ENCODE measurements at regions not wholly inside any gene's neighbourhood (a gene's known extent, or its start where the extent isn't known, plus 50 kb on each side); places are given as distances from the start of the nearest gene placed in this dataset.

DNA sequence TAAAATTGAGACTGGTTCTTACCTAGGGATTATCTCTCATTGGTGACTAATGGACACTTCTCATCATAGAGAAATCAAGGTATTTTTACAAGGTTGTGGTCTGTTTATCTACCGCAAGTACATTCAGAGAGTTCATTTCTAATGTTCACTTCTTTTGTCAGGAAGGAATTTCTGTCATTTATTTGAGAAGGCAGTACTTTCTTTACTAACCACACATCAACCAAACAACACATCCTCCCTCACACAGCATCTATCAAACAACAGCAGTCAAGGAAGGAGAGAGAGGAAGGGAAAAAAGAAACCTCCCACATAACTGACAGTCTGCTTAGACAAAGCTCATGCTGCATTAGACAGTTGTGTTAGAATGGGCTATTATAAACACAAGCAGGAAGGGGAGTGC, 182.3 kb upstream of the KLF12 start:
- no peaks in the 10 kb centered on the region for H3K79me1 ChIP-seq (ENCODE audit: low read depth, low read length)
- H3K18ac ChIP-seq (ENCODE audit: extremely low read depth, low read length): no peak overlapping the region
- H4K5ac ChIP-seq (ENCODE audit: insufficient read length, low read depth, low read length): no peak overlapping the region
- H2BK120ac ChIP-seq (replicated peaks; ENCODE audit: low read depth, low read length): no peak overlapping the region
- H3K23me2 ChIP-seq (ENCODE audit: low read depth, low read length): no peaks in the 10 kb centered on the region
- no peak overlapping the region for H3K4me3 ChIP-seq (ENCODE audit: extremely low read depth in 1 of 4, insufficient read depth in 2 of 4, low read depth in 3 of 4, low read length in 4 of 4)
- H3K23ac ChIP-seq (ENCODE audit: insufficient read length): no peak overlapping the region
- ChIA-PET POLR2A (ENCODE audit: partially characterized antibody) (no interaction called here), CTCF (ENCODE audit: partially characterized antibody) (interaction anchor here (0.7 to 1.2 kb wide), 2 partner anchors 9 to 900 kb away, joined by 3 to 5 read pairs; no protein-coding TSS in a partner anchor)
- no peak for DNase-seq (ENCODE audit: low read depth in 1 of 2, low spot score in 2 of 2)
- no peaks in the 10 kb centered on the region for H4K20me1 ChIP-seq (replicated peaks in 1 of 2; ENCODE audit: control insufficient read depth in 1 of 2, insufficient read depth in 2 of 2, low read length in 2 of 2)
- no peak for FAIRE-seq
- H4K91ac ChIP-seq (replicated peaks; ENCODE audit: insufficient read length, low read length): no peak overlapping the region
- H2BK20ac ChIP-seq (ENCODE audit: low read length): no peak overlapping the region
- no peak overlapping the region for H4K8ac ChIP-seq (ENCODE audit: extremely low read depth, insufficient read depth, low read length)
- no peaks in the 10 kb centered on the region for H3K36me3 ChIP-seq (ENCODE audit: control insufficient read depth in 2 of 4, insufficient read depth in 4 of 4, low read length in 3 of 4)
- H2BK15ac ChIP-seq (ENCODE audit: low read length): no peak overlapping the region
- H3K4ac ChIP-seq (replicated peaks; ENCODE audit: insufficient read length, low read depth, low read length): no peak overlapping the region
- no peak overlapping the region for H2BK5ac ChIP-seq (ENCODE audit: low read depth, low read length)
- H3K79me2 ChIP-seq (ENCODE audit: control insufficient read depth in 1 of 2, insufficient read depth in 2 of 2, low read length in 2 of 2): no peaks in the 10 kb centered on the region
- no peak overlapping the region for H2BK12ac ChIP-seq (ENCODE audit: low read depth, low read length)
- 95% methylated on average over 1 of the region's 1 CpG; no CpG with 5 or more reads in 1 of the 2 experiments for WGBS, 2 experiments (ENCODE audit: extremely low coverage in 1 of 2, insufficient coverage in 1 of 2, insufficient read length in 1 of 2, insufficient replicate concordance in 2 of 2, low coverage in 1 of 2, low lambda C conversion rate in 2 of 2, missing lambda C conversion rate in 1 of 2)
- H3K27ac ChIP-seq (ENCODE audit: low read depth, low read length): no peak overlapping the region
- H3K14ac ChIP-seq (ENCODE audit: insufficient read length): no peak overlapping the region
- no peak overlapping the region for H2AK5ac ChIP-seq (ENCODE audit: low read depth, low read length)
- no peaks in the 10 kb centered on the region for H3K9me3 ChIP-seq (ENCODE audit: insufficient read depth in 2 of 2, low read depth in 1 of 2, low read length in 1 of 2)
- no peaks in the 10 kb centered on the region for H3K4me1 ChIP-seq (replicated peaks in 1 of 4; ENCODE audit: control insufficient read depth in 3 of 4, insufficient read depth in 4 of 4, low read length in 3 of 4)
- no peak overlapping the region for H3K9ac ChIP-seq (replicated peaks in 1 of 4; ENCODE audit: extremely low read depth in 1 of 4, low read depth in 3 of 4, low read length in 3 of 4)
- H3K56ac ChIP-seq (replicated peaks; ENCODE audit: insufficient read length, low read depth, low read length): no peak overlapping the region
- no peaks in the 10 kb centered on the region for H3K27me3 ChIP-seq (replicated peaks in 1 of 4; ENCODE audit: control insufficient read depth in 3 of 4, extremely low read depth in 1 of 4, insufficient read depth in 3 of 4, low read length in 3 of 4)
- H2AFZ ChIP-seq (ENCODE audit: low read length): no peak overlapping the region
- no peak overlapping the region for H3K4me2 ChIP-seq (ENCODE audit: insufficient read depth in 1 of 2, low read depth in 2 of 2, low read length in 2 of 2)
- no peak for TF ChIP-seq GTF2F1 (IDR thresholded peaks at IDR 0.05; ENCODE audit: borderline replicate concordance, low read depth, low read length)
- TF ChIP-seq HDAC6 (IDR thresholded peaks at IDR 0.05; ENCODE audit: low read depth, low read length): no peak
- TF ChIP-seq, protein P1, sequence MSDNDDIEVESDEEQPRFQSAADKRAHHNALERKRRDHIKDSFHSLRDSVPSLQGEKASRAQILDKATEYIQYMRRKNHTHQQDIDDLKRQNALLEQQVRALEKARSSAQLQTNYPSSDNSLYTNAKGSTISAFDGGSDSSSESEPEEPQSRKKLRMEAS (IDR thresholded peaks at IDR 0.05): no peak
- TF ChIP-seq KDM1A (IDR thresholded peaks at IDR 0.05; ENCODE audit: borderline replicate concordance, low read length): no peak
- no peak for TF ChIP-seq GABPA (IDR thresholded peaks at IDR 0.05; ENCODE audit: borderline replicate concordance, insufficient read depth, low read length)
- no peak for TF ChIP-seq USF2 (IDR thresholded peaks at IDR 0.05; ENCODE audit: low read length)
- no peak for TF ChIP-seq CHD1 (IDR thresholded peaks at IDR 0.05; ENCODE audit: low read depth, low read length)
- no peak for TF ChIP-seq POLR2AphosphoS5 (IDR thresholded peaks at IDR 0.05; ENCODE audit: low read depth, low read length)
- no peak for TF ChIP-seq POU5F1 (IDR thresholded peaks at IDR 0.05; ENCODE audit: low read depth, low read length)
- no peak for TF ChIP-seq CHD2 (IDR thresholded peaks at IDR 0.05; ENCODE audit: low read length)
- no peak for TF ChIP-seq CREB1 (IDR thresholded peaks at IDR 0.05)
- TF ChIP-seq SIRT6 (IDR thresholded peaks at IDR 0.05; ENCODE audit: low read length): no peak
- no peak for TF ChIP-seq SP4 (IDR thresholded peaks at IDR 0.05; ENCODE audit: low read length)
- TF ChIP-seq EP300 (IDR thresholded peaks at IDR 0.05; ENCODE audit: borderline replicate concordance in 1 of 2, low read depth in 2 of 2, low read length in 2 of 2): no peak
- TF ChIP-seq SIX5 (IDR thresholded peaks at IDR 0.05; ENCODE audit: low read depth, low read length): no peak
